Activated T-cell treated with anti-CD3 and anti-CD28 coated beads for 4 hours (primary cell): ENCODE measurements at regions not wholly inside any gene's neighbourhood (a gene's known extent, or its start where the extent isn't known, plus 50 kb on each side); places are given as distances from the start of the nearest gene placed in this dataset.
"Not testable (repeated sequence)": the region's sequence is repeated elsewhere in the genome, so short reads cannot be mapped to it uniquely, and the experiment has no call there.

ENCODE experiments used
- DNase-seq: peaks from one replicate; pipeline ENCODE4 v3.0.0-alpha.2; 2020

- DNase-seq, result no peak
Measured at GRCh38 chr5:117189784-117190183, 615.2 kb upstream of the SEMA6A start.

DNA sequence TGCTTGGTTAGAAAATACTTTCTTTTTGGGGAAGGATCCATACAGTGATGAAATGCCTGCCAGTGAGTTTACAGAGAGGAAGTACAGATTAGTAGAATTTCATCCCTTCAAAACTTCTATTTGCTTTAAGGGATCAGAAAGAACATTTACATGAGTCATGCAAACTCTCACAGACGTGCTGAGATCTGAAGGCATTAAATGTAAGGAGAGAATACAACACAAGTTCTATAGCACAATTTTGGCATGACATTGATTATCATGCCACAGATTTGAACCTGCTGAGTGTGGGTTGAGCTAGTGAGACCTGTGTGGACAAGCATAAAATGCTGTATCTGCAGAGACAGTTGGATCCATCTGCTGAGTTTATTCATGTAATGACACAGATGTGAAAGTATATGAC is 613.6 kb upstream of the SEMA6A start:
- no peak for DNase-seq

DNA sequence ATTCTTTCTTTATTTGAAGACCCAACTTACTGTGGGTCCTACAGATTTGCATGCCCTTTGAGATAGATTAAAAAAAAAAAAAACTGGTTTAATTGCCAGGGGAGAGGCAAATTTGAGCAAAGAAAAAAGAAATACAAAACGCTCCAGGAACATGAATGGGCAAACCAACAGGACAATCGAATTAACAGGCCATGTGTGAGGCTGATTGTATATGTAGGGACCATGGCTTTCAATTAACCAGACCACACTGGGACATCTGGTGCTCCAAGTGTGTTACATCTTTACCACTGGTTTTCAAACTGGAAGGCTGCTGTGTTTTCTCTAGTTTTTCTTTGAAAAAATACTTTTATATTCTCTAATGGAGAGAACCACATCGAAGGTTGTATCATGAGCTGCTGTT is 612.1 kb upstream of the SEMA6A start:
- DNase-seq, result no peak

GRCh38 chr5:117183326-117183725 is 608.7 kb upstream of the SEMA6A start:
- no peak for DNase-seq

- DNase-seq, result no peak
Measured at GRCh38 chr5:117182104-117182503, 607.5 kb upstream of the SEMA6A start.

DNA sequence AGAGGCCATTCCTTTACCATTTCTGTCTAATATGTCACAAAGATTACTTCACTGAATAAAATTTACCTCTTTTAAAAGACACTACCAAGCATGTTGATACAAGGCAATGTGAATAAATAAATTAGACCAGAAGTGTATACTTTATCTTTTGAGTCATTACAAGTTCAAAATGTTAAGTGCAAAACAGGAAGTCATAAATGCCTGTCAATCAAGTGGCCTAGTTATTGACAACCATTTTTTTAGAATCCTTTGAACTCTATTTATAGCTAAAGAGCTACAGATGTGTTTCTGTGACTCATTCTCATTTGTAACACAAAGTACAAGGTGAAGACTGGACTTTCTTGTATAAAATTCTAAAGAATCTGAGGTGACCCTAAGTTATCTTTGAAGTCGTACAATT is 602.7 kb upstream of the SEMA6A start:
- no peak for DNase-seq

GRCh38 chr5:117165068-117165467 is 590.4 kb upstream of the SEMA6A start:
- no peak for DNase-seq

- no peak for DNase-seq
Measured at GRCh38 chr5:117161718-117162335, 587.2 kb upstream of the SEMA6A start.

DNA sequence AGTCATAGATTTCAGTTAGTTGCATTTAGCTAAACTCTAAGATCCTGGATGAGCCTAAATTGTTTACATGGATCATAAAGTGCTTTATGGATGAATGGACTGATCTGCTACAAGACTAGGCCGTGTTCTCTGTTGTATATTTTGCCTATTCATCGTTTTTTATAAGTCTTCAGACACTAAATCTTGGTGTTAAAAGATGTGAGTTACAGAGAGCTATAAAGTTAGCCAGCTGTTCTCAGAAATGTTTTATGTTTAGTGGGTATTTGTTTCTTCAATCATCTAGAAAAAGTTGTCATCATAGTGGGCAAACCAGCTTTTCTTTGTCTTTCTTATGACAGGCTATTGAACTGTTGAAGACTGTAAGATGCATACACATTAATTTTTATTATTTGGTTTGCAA is 585.8 kb upstream of the SEMA6A start:
- no peak for DNase-seq

GRCh38 chr5:117149312-117149711 is 574.7 kb upstream of the SEMA6A start:
- DNase-seq, result no peak

DNA sequence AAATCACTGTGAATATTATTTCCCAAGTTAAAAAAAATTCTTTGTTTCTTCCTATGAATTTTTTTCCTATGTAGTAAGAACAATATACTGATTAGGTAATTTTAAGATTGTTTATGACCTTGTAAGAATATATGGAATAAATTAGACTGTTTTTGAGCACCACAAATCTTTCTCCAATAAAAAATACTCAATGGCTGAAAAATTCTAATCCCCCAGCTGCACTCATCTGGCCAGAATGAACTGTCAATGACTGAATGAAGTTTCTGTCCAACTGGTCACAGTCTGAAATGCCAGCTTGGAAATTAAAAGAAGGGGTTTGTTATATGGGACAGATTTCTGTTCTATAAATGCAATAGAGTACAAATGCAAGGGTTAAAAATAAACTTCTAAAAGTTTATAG is 569.5 kb upstream of the SEMA6A start:
- no peak for DNase-seq

- DNase-seq, result no peak
Measured at GRCh38 chr5:117143406-117143805, 568.8 kb upstream of the SEMA6A start.

GRCh38 chr5:117138523-117138922 is 563.9 kb upstream of the SEMA6A start:
- no peak for DNase-seq

DNA sequence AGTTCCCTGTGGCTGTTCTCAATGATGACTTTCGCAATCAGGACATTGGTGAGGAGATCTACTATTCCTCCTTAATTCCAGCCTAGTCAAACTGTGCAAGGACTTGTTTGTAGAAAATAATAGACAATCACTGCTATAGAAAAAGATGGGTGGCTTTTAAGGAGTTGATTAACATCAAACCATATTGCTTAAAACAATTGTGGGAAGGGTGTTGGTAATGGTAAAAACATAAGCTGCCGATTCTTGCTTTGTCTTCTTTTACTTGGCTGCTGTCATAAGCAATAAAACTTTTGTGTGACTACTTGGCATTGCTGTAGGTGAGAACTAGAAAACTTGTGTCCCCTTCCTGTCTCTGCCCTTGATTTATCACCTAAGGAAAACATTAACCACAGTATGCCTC is 561.2 kb upstream of the SEMA6A start:
- no peak for DNase-seq

- DNase-seq, result no peak
Measured at GRCh38 chr5:117133198-117133597, 558.6 kb upstream of the SEMA6A start.

DNA sequence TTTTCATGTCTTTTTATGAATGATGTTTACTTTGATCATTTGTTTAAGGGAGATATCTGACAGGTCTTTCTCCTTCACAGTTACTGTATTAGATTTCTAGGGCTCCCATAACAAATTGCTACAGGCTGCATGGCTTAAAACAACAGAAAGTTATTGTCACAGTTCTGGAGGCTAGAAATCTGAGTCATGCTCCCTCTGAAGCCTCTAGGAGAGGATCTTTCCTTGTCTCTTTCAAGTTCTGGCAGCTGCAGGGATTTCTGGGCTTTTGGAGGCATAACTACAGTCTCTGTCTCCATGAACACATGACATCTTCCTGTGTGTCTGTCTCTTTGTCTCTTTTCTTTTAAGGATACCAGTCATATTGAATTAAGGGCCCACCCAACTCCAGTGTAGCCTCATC is 557.3 kb upstream of the SEMA6A start:
- DNase-seq, result no peak

DNA sequence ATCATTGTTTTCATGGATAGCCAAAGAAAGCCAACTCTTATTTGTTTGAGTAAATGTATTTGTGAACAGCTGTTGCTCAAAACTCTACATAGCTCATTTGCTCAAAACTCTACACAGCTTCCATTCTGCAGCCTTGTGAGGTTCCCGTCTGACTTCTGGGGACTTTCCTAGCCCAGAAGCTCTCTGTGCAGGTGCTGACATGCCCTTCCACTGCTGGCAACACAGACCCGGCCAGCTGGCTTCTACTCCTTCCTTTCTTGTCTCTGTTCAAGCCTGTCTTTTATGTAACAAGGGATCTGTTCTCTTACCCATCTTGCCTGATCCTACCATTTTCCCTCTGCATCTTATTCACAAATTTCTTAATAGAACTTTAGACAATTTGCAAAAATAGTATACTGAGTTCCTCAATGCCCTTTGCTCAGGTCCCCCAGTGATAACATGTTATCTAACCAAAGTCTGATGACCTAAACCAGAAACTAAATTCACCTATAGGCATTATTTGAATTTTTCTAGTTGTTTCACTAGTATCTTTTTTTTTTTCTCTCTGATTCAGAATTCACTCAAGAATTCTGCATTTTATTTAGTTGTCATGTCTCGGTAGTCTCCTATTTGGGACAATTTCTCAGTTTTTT is 556.5 kb upstream of the SEMA6A start:
- DNase-seq, result no peak

DNA sequence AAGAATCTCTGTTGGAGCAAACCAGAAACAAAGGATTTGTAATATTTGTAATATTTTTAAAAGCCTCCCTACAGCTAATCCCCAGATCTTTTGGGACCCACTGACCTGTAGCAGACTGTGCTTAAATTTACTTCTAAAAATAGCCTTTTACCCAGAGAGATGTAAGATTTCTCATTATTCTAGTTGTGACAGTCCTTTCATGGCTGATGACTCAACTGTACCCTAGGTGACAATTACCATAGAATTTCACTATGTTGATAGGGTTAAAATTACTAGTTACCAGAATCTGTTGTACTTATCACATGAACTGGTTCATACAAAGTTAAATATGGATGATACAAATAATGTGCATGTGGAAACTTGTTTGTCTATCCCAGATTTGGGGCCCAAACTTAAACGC is 543.9 kb upstream of the SEMA6A start:
- DNase-seq, result no peak

GRCh38 chr5:117117314-117117713 is 542.7 kb upstream of the SEMA6A start:
- DNase-seq, result not testable (repeated sequence)

DNA sequence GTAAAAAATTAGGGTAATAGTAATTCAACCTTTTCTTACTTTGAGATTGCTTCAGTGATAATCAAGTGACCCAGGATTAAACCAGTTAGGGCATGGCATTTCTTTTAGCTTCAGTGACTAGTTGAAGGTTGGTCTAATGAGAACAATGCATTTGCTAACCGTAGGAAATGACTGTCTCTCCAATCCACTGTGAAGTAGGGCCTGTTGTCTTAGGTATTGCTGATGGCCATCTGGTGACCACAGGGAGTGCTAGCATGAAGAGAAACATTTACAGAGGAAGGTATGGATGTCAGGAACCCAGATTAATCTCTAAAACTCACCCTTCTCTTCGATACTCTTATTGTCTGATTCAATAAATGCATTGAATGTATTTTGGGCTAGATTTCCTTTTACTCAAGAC is 535.9 kb upstream of the SEMA6A start:
- DNase-seq, result no peak

GRCh38 chr5:117107859-117108258 is 533.2 kb upstream of the SEMA6A start:
- DNase-seq, result no peak

DNA sequence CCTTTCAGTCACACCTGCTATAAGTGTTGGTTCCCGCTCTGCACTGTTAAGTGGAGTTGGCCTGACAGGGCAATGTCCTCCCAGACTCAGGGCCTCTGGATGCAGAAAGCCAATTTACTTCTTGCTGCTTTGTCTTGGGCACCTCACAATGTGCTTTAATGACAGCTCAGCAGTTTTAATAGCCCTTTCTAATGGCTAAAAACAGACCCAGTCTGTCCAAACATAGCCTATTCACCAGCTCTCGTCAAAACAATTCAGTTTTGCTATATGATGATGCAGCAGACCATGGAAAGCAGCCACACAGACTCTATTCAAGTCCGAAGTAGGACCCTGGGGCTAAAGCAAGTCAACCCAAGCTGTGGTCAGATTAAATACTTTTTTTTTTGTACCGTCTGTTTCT is 529.1 kb upstream of the SEMA6A start:
- DNase-seq, result no peak

GRCh38 chr5:117102591-117102990 is 528.0 kb upstream of the SEMA6A start:
- no peak for DNase-seq

DNA sequence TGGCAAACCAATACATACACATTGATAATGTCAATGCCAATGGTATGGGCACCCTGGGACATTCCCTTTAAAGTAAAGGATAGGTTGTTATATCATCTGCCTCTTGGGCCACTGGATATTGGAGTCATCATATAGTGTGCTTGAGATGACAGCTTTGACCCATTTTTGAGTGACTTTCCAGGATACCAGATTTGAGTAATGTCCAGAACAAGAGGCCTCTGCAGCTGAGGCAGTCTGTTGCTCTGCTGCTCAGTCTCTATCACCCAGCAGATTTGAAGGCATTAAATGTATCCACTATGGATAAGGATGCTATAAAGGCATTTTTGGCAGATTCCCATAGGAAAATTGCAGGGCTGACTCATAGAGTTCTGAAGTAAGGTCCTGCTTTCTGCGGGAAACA is 525.6 kb upstream of the SEMA6A start:
- no peak for DNase-seq

DNA sequence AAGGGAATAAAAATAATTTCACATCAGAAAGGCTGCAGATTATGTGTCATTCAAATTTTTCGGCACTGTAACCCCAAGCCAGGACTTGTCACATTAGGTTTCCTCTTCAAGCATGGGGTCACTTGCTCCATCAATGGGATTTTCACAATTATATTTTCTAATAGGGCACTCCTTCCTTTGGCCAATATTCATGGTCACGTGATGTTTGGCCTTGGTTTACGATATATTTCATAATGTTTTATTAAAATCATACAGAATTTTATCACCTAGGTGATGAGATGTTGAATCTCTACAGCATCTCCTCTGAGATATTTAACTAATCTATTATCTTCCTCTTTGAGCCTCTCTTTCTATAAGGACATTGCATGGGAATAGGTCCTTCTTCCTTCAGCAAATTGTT is 523.5 kb upstream of the SEMA6A start:
- no peak for DNase-seq
